WTC11 (cell line): ENCODE measurements at regions not wholly inside any gene's neighbourhood (a gene's known extent, or its start where the extent isn't known, plus 50 kb on each side); places are given as distances from the start of the nearest gene placed in this dataset.

Source experiments
- CREB1 ChIP-seq: sonication (generic); formaldehyde crosslinking; IDR thresholded peaks from 2 replicates; pipeline ENCODE4 v1.8.0; 2023; ENCODE audit warnings: mild to moderate bottlenecking, missing genetic modification reagents
- CREM ChIP-seq: sonication (generic); formaldehyde crosslinking; IDR thresholded peaks from 2 replicates; pipeline ENCODE4 v1.8.1; 2022; ENCODE audit warnings: mild to moderate bottlenecking, missing genetic modification reagents, moderate library complexity
- ESRRA ChIP-seq: sonication (generic); formaldehyde crosslinking; IDR thresholded peaks from 2 replicates; pipeline ENCODE4 v1.8.1; 2022; ENCODE audit warnings: mild to moderate bottlenecking, missing genetic modification reagents, borderline replicate concordance
- NR1H2 ChIP-seq: sonication (generic); formaldehyde crosslinking; IDR thresholded peaks from 2 replicates; pipeline ENCODE4 v1.9.0; 2021; ENCODE audit warnings: mild to moderate bottlenecking, moderate library complexity, missing genetic modification reagents
- NR3C1 ChIP-seq: sonication (generic); formaldehyde crosslinking; conservative IDR thresholded peaks from 2 replicates; pipeline ENCODE4 v1.8.1; 2023; ENCODE audit warnings: low read depth, mild to moderate bottlenecking, missing genetic modification reagents
- SP1 ChIP-seq: sonication (generic); formaldehyde crosslinking; conservative IDR thresholded peaks from 2 replicates; pipeline ENCODE4 v1.8.1; 2022; ENCODE audit warnings: missing genetic modification reagents
- TEAD4 ChIP-seq: sonication (generic); formaldehyde crosslinking; IDR thresholded peaks from 2 replicates; pipeline ENCODE4 v1.8.0; 2022; ENCODE audit warnings: mild to moderate bottlenecking, missing genetic modification reagents
- TF ChIP-seq, protein P1 (sequence below): sonication (generic); formaldehyde crosslinking; IDR thresholded peaks from 2 replicates; pipeline ENCODE4 v1.8.1; 2023; ENCODE audit warnings: mild to moderate bottlenecking, missing genetic modification reagents, moderate library complexity
- TF ChIP-seq, protein P2 (sequence below): sonication (generic); formaldehyde crosslinking; IDR thresholded peaks from 2 replicates; pipeline ENCODE4 v1.8.0; 2022; ENCODE audit warnings: missing genetic modification reagents
- TF ChIP-seq, protein P3 (sequence below): fragments of 200-600 bp; IDR thresholded peaks from 2 replicates; pipeline ENCODE4 v1.8.0; 2022; ENCODE audit warnings: antibody characterized with exemption
- TF ChIP-seq, protein P4 (sequence below): sonication (generic); formaldehyde crosslinking; IDR thresholded peaks from 2 replicates; pipeline ENCODE4 v1.8.1; 2022; ENCODE audit warnings: low read depth, mild to moderate bottlenecking, moderate library complexity, missing genetic modification reagents, borderline replicate concordance
- TF ChIP-seq, protein P5 (sequence below): sonication (generic); formaldehyde crosslinking; IDR thresholded peaks from 2 replicates; pipeline ENCODE4 v1.8.1; 2022; ENCODE audit warnings: mild to moderate bottlenecking, moderate library complexity, missing genetic modification reagents
- TF ChIP-seq, protein P6 (sequence below): sonication (generic); formaldehyde crosslinking; IDR thresholded peaks from 2 replicates; pipeline ENCODE4 v1.8.0; 2022; ENCODE audit warnings: mild to moderate bottlenecking, missing genetic modification reagents

DNA sequence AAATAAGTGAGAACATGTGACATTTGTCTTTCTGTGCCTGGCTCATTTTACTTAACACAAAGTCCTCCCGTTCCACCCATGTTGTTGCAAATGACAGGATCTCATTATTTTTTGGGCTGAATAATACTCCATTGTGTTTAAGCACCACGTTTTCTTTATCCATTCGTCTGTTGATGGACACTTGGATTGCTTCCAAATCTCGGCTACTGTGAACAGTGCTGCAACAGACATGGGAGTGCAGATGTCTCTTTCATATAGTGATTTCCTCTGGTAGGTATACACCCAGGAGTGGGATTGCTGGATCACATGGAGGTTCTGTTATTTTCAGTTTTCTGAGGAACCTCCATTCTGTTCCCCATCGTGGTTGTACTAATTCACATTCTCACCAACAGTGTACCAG is 264.4 kb upstream of the GALNT17 start:
- TF ChIP-seq, protein P1, sequence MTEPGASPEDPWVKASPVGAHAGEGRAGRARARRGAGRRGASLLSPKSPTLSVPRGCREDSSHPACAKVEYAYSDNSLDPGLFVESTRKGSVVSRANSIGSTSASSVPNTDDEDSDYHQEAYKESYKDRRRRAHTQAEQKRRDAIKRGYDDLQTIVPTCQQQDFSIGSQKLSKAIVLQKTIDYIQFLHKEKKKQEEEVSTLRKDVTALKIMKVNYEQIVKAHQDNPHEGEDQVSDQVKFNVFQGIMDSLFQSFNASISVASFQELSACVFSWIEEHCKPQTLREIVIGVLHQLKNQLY (CRISPR knock-in tag) = no peak
- TF ChIP-seq, protein P2, sequence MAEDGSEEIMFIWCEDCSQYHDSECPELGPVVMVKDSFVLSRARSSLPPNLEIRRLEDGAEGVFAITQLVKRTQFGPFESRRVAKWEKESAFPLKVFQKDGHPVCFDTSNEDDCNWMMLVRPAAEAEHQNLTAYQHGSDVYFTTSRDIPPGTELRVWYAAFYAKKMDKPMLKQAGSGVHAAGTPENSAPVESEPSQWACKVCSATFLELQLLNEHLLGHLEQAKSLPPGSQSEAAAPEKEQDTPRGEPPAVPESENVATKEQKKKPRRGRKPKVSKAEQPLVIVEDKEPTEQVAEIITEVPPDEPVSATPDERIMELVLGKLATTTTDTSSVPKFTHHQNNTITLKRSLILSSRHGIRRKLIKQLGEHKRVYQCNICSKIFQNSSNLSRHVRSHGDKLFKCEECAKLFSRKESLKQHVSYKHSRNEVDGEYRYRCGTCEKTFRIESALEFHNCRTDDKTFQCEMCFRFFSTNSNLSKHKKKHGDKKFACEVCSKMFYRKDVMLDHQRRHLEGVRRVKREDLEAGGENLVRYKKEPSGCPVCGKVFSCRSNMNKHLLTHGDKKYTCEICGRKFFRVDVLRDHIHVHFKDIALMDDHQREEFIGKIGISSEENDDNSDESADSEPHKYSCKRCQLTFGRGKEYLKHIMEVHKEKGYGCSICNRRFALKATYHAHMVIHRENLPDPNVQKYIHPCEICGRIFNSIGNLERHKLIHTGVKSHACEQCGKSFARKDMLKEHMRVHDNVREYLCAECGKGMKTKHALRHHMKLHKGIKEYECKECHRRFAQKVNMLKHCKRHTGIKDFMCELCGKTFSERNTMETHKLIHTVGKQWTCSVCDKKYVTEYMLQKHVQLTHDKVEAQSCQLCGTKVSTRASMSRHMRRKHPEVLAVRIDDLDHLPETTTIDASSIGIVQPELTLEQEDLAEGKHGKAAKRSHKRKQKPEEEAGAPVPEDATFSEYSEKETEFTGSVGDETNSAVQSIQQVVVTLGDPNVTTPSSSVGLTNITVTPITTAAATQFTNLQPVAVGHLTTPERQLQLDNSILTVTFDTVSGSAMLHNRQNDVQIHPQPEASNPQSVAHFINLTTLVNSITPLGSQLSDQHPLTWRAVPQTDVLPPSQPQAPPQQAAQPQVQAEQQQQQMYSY (CRISPR knock-in tag) = no peak
- TF ChIP-seq NR3C1 = no peak
- TF ChIP-seq NR1H2 = no peak
- TF ChIP-seq CREM = no peak
- TF ChIP-seq, protein P3, sequence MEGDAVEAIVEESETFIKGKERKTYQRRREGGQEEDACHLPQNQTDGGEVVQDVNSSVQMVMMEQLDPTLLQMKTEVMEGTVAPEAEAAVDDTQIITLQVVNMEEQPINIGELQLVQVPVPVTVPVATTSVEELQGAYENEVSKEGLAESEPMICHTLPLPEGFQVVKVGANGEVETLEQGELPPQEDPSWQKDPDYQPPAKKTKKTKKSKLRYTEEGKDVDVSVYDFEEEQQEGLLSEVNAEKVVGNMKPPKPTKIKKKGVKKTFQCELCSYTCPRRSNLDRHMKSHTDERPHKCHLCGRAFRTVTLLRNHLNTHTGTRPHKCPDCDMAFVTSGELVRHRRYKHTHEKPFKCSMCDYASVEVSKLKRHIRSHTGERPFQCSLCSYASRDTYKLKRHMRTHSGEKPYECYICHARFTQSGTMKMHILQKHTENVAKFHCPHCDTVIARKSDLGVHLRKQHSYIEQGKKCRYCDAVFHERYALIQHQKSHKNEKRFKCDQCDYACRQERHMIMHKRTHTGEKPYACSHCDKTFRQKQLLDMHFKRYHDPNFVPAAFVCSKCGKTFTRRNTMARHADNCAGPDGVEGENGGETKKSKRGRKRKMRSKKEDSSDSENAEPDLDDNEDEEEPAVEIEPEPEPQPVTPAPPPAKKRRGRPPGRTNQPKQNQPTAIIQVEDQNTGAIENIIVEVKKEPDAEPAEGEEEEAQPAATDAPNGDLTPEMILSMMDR = no peak
- TF ChIP-seq ESRRA (CRISPR knock-in tag) = no peak
- TF ChIP-seq, protein P4, sequence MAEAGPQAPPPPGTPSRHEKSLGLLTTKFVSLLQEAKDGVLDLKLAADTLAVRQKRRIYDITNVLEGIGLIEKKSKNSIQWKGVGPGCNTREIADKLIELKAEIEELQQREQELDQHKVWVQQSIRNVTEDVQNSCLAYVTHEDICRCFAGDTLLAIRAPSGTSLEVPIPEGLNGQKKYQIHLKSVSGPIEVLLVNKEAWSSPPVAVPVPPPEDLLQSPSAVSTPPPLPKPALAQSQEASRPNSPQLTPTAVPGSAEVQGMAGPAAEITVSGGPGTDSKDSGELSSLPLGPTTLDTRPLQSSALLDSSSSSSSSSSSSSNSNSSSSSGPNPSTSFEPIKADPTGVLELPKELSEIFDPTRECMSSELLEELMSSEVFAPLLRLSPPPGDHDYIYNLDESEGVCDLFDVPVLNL (CRISPR knock-in tag) = no peak
- TF ChIP-seq, protein P5, sequence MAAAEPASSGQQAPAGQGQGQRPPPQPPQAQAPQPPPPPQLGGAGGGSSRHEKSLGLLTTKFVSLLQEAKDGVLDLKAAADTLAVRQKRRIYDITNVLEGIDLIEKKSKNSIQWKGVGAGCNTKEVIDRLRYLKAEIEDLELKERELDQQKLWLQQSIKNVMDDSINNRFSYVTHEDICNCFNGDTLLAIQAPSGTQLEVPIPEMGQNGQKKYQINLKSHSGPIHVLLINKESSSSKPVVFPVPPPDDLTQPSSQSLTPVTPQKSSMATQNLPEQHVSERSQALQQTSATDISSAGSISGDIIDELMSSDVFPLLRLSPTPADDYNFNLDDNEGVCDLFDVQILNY (CRISPR knock-in tag) = no peak
- TF ChIP-seq CREB1 (CRISPR knock-in tag) = no peak
- TF ChIP-seq SP1 (CRISPR knock-in tag) = no peak
- TF ChIP-seq, protein P6, sequence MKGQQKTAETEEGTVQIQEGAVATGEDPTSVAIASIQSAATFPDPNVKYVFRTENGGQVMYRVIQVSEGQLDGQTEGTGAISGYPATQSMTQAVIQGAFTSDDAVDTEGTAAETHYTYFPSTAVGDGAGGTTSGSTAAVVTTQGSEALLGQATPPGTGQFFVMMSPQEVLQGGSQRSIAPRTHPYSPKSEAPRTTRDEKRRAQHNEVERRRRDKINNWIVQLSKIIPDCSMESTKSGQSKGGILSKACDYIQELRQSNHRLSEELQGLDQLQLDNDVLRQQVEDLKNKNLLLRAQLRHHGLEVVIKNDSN (CRISPR knock-in tag) = no peak
- TF ChIP-seq TEAD4 (CRISPR knock-in tag) = no peak
